ENCODE measurements at regions not wholly inside any gene's neighbourhood (a gene's known extent, or its start where the extent isn't known, plus 50 kb on each side); places are given as distances from the start of the nearest gene placed in this dataset.

DNA sequence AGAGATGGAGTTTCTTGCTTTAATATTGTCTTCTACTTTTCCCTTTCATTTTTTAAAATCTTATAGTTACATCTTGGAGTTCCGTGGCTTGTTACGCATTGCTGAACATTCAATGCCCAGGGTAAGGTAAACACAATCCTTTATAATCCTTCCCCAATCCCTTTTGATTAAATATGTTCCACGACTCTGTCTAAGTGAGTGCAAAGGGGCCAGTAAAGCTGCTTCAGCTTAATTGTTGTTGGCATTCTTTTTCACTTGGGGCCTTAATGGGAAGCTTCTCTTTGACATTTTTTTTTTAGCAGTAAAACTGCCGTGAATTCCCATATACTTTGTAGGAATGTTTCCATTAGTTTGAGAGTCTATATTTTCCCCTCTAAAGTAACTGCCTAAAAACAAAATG is 1028.1 kb downstream of the C4orf33 start:
- TF ChIP-seq, protein P1, sequence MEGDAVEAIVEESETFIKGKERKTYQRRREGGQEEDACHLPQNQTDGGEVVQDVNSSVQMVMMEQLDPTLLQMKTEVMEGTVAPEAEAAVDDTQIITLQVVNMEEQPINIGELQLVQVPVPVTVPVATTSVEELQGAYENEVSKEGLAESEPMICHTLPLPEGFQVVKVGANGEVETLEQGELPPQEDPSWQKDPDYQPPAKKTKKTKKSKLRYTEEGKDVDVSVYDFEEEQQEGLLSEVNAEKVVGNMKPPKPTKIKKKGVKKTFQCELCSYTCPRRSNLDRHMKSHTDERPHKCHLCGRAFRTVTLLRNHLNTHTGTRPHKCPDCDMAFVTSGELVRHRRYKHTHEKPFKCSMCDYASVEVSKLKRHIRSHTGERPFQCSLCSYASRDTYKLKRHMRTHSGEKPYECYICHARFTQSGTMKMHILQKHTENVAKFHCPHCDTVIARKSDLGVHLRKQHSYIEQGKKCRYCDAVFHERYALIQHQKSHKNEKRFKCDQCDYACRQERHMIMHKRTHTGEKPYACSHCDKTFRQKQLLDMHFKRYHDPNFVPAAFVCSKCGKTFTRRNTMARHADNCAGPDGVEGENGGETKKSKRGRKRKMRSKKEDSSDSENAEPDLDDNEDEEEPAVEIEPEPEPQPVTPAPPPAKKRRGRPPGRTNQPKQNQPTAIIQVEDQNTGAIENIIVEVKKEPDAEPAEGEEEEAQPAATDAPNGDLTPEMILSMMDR (conservative IDR thresholded peaks at IDR 0.05; ENCODE audit: low read depth, low read length), result no peak
- TF ChIP-seq EZH2 (IDR thresholded peaks at IDR 0.05; ENCODE audit: borderline replicate concordance, low read depth, low read length, poor library complexity, severe bottlenecking), result no peak

All from A673 (cell line).